HepG2 (cell line): ENCODE measurements at regions not wholly inside any gene's neighbourhood (a gene's known extent, or its start where the extent isn't known, plus 50 kb on each side); places are given as distances from the start of the nearest gene placed in this dataset.

ENCODE experiments used
- ATAC-seq: fragments of 200-7000 bp; cut with Tn5 transposase; 3 replicates; pipeline ENCODE4 v1.9.1; 2020; ENCODE audit warnings: mild to moderate bottlenecking, moderate library complexity
- BruUV-seq: library from RNA; stranded (reverse); fragments of 400-500 nt; replicated peaks from 2 replicates; lab custom pipeline; 2021; lab: Mats Ljungman, UMichigan
- CTCF ChIA-PET: fragments of 300-600 bp; formaldehyde crosslinking; extraction: SDS; loops from one replicate; lab custom pipeline; 2021; ENCODE audit warnings: low total read pairs, inconsistent platforms, low intra/inter-chr PET ratio; lab: Yijun Ruan, JAX
- POLR2A ChIA-PET: fragments of 350-600 bp; sonication (Branson Sonifier 250); formaldehyde crosslinking; loops from one replicate; lab custom pipeline; 2020; ENCODE audit warnings: antibody characterized with exemption, inconsistent platforms; lab: Yijun Ruan, JAX
- DNase-seq: peaks from one replicate; pipeline ENCODE4 v3.0.0-alpha.2; 2015; ENCODE audit warnings: low spot score
- FAIRE-seq: peaks from 3 replicates; lab custom pipeline; 2011; peaks lifted over from hg19 to GRCh38; lab: Jason Lieb, UNC
- H2AFZ ChIP-seq: one replicate; pipeline ENCODE4 v1.6.1; 2011; ENCODE audit warnings: low read length, inconsistent platforms
- H3K27ac ChIP-seq: fragments of 300-600 bp; 3 replicates; pipeline ENCODE4 v1.8.0; 2011; ENCODE audit warnings: mixed run types, mild to moderate bottlenecking, mixed read lengths, low read length, inconsistent platforms; ENCODE audit not compliant: insufficient read depth; ENCODE audit errors: extremely low read length
- H3K27me3 ChIP-seq, 2 experiments: fragments of 200-600 bp in 1 of 2; 2 replicates in 1 of 2; 3 replicates in 1 of 2; pipeline versions ENCODE4 v1.6.0 to v1.8.0; 2011; ENCODE audit warnings: low read length in 2 of 2, mild to moderate bottlenecking in 2 of 2, moderate library complexity in 2 of 2, inconsistent platforms in 1 of 2; ENCODE audit not compliant: insufficient read depth in 2 of 2, control insufficient read depth in 1 of 2
- H3K36me3 ChIP-seq, 2 experiments: fragments of 200-600 bp in 1 of 2; replicated peaks in 1 of 2; 2 replicates in 1 of 2; 3 replicates in 1 of 2; pipeline versions ENCODE4 v1.5.1 to v1.8.0; 2011; ENCODE audit warnings: low read length in 2 of 2, inconsistent platforms in 1 of 2; ENCODE audit not compliant: insufficient read depth in 2 of 2, control insufficient read depth in 1 of 2
- H3K4me1 ChIP-seq: 2 replicates; pipeline ENCODE4 v1.5.1; 2012; ENCODE audit warnings: low read length, inconsistent platforms; ENCODE audit not compliant: insufficient read depth
- H3K4me2 ChIP-seq: 2 replicates; pipeline ENCODE4 v1.6.0; 2011; ENCODE audit warnings: low read depth, low read length, inconsistent platforms
- H3K4me3 ChIP-seq, 3 experiments: fragments of 200-600 bp in 1 of 3; sonication (generic), shearing (Covaris generic) in 1 of 3; replicated peaks in 1 of 3; 2 replicates each; pipeline ENCODE4 v1.5.1; 2011 to 2016; ENCODE audit warnings: low read length in 3 of 3, inconsistent platforms in 2 of 3, low read depth in 2 of 3, mild to moderate bottlenecking in 2 of 3, control low read depth in 1 of 3, mixed read lengths in 1 of 3; ENCODE audit not compliant: insufficient read depth in 1 of 3
- H3K79me2 ChIP-seq: one replicate; pipeline ENCODE4 v1.6.1; 2011; ENCODE audit warnings: low read length, inconsistent platforms; ENCODE audit not compliant: insufficient read depth
- H3K9ac ChIP-seq: 2 replicates; pipeline ENCODE4 v1.6.0; 2011; ENCODE audit warnings: mild to moderate bottlenecking, low read depth, low read length, inconsistent platforms; ENCODE audit not compliant: insufficient read depth
- H3K9me3 ChIP-seq: 2 replicates; pipeline ENCODE4 v1.5.1; 2012; ENCODE audit warnings: mild to moderate bottlenecking, low read length
- H4K20me1 ChIP-seq: 2 replicates; pipeline ENCODE4 v1.6.0; 2011; ENCODE audit warnings: inconsistent platforms, mild to moderate bottlenecking, low read length, moderate library complexity; ENCODE audit not compliant: insufficient read depth
- KDM5B ChIP-seq: sonication (generic); formaldehyde crosslinking; IDR thresholded peaks from 2 replicates; pipeline ENCODE4 v1.4.0; 2020; ENCODE audit warnings: missing genetic modification reagents, mild to moderate bottlenecking, borderline replicate concordance
- KLF11 ChIP-seq: IDR thresholded peaks from 2 replicates; pipeline ENCODE4 v1.6.1; 2016; ENCODE audit warnings: missing compliant biosample characterization
- KLF15 ChIP-seq: sonication (generic); formaldehyde crosslinking; IDR thresholded peaks from 2 replicates; pipeline ENCODE4 v1.8.1; 2023; ENCODE audit warnings: borderline replicate concordance, mild to moderate bottlenecking, inconsistent platforms, missing genetic modification reagents, mixed read lengths
- REPIN1 ChIP-seq: sonication (generic); formaldehyde crosslinking; IDR thresholded peaks from 2 replicates; pipeline ENCODE4 v1.8.0; 2022; ENCODE audit warnings: missing genetic modification reagents, low read depth, mild to moderate bottlenecking, borderline replicate concordance
- UBTF ChIP-seq: sonication (generic); formaldehyde crosslinking; IDR thresholded peaks from 2 replicates; pipeline ENCODE4 v1.4.0; 2020; ENCODE audit warnings: mild to moderate bottlenecking, missing genetic modification reagents
- ZBTB39 ChIP-seq: sonication (generic); formaldehyde crosslinking; IDR thresholded peaks from 2 replicates; pipeline ENCODE4 v1.5.0; 2020; ENCODE audit warnings: missing genetic modification reagents
- ZNF121 ChIP-seq: sonication (generic); formaldehyde crosslinking; IDR thresholded peaks from 2 replicates; pipeline ENCODE4 v1.5.0; 2020; ENCODE audit warnings: mild to moderate bottlenecking, missing genetic modification reagents
- WGBS: methylation state at CpG from one replicate; pipeline ENCODE4 v1.1.6; 2017; ENCODE audit warnings: low lambda C conversion rate; 5-methylcytosine and 5-hydroxymethylcytosine counted together
- in situ Hi-C: cut with HindIII; loops from 2 replicates; pipeline ENCODE4 v1.10.0; 2017; ENCODE audit warnings: low pct_unique_long_range_greater_than_20kb; ENCODE audit not compliant: extremely low pct_ligation_motif_present
- intact Hi-C: fragments of 100-400 bp; cut with micrococcal nuclease; formaldehyde crosslinking; loops from one replicate; pipeline ENCODE4 v1.10.0; 2022; ENCODE audit not compliant: unreplicated experiment
- TF ChIP-seq, protein P1 (sequence below): sonication (generic); formaldehyde crosslinking; IDR thresholded peaks from 2 replicates; pipeline ENCODE4 v1.4.0; 2020; ENCODE audit warnings: mild to moderate bottlenecking, low read depth, missing genetic modification reagents

DNA sequence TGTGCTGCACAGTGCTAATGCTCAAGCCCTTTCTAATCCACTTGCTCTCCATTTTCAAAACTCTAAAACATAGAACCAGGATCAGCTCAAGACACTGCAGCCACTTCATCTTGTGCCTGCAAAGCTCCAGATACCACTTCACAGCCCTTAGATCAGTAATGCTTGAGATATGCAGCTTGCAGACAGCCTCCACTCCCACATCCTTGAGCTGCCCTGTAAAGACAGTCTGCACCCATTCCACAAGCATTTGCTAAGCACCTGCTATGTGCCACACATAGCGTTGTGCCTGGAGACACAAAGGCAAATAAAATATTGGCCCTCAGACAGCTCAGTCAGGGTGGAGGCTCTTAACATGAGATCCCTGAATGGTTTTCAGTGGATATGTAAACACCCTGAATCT is 192.5 kb upstream of the SNX19 start:
- H2AFZ ChIP-seq = no peak overlapping the region
- no peak for DNase-seq
- H3K36me3 ChIP-seq = no peaks in the 10 kb centered on the region
- ChIA-PET POLR2A (no interaction called here), CTCF (no interaction called here)
- no peak overlapping the region for H3K4me2 ChIP-seq
- 0% methylated on average over 1 of the region's 1 CpG for WGBS
- no peaks in the 10 kb centered on the region for H3K27me3 ChIP-seq
- H3K4me3 ChIP-seq = no peak overlapping the region
- intact Hi-C loops = no loop called here
- TF ChIP-seq ZBTB39 (CRISPR knock-in tag) (no peak), KLF15 (CRISPR knock-in tag) (no peak), REPIN1 (CRISPR knock-in tag) (no peak), ZNF121 (CRISPR knock-in tag) (no peak), UBTF (CRISPR knock-in tag) (no peak), KDM5B (CRISPR knock-in tag) (no peak), KLF11 (CRISPR knock-in tag) (no peak)
- TF ChIP-seq, protein P1, sequence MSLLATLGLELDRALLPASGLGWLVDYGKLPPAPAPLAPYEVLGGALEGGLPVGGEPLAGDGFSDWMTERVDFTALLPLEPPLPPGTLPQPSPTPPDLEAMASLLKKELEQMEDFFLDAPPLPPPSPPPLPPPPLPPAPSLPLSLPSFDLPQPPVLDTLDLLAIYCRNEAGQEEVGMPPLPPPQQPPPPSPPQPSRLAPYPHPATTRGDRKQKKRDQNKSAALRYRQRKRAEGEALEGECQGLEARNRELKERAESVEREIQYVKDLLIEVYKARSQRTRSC (CRISPR knock-in tag) = no peak
- H3K9me3 ChIP-seq = peaks cover 9% of the 10 kb centered on the region
- H3K27ac ChIP-seq = no peak overlapping the region
- in situ Hi-C loops = no loop called here
- H4K20me1 ChIP-seq = no peaks in the 10 kb centered on the region
- no peak for ATAC-seq
- H3K9ac ChIP-seq = no peak overlapping the region
- FAIRE-seq = no peak
- no peaks in the 10 kb centered on the region for H3K4me1 ChIP-seq
- no TSS peak for BruUV-seq
- H3K79me2 ChIP-seq = no peaks in the 10 kb centered on the region
